ENCODE measurements at regions not wholly inside any gene's neighbourhood (a gene's known extent, or its start where the extent isn't known, plus 50 kb on each side); places are given as distances from the start of the nearest gene placed in this dataset.

- no peak for DNase-seq (ENCODE audit: extremely low spot score, unreplicated experiment)
- Mint-ChIP-seq H3K4me3 (no peak overlapping the region), H3K9me3 (no peaks in the 10 kb centered on the region), H3K4me1 (ENCODE audit: unreplicated experiment) (no peaks in the 10 kb centered on the region), H3K36me3 (no peaks in the 10 kb centered on the region), H3K27me3 (peaks cover 11% of the 10 kb centered on the region), H3K27ac (no peak overlapping the region)
- no peak for TF ChIP-seq CTCF (conservative IDR thresholded peaks at IDR 0.05)
These were observed 257.7 kb upstream of the IRX1 start for GRCh38 chr5:3337812-3338541.

- Mint-ChIP-seq H3K4me3 (no peak overlapping the region), H3K4me1 (ENCODE audit: unreplicated experiment) (no peaks in the 10 kb centered on the region), H3K27me3 (peaks cover 11% of the 10 kb centered on the region), H3K27ac (no peak overlapping the region), H3K36me3 (no peaks in the 10 kb centered on the region), H3K9me3 (no peaks in the 10 kb centered on the region)
- DNase-seq (ENCODE audit: extremely low spot score, unreplicated experiment), result no peak
- TF ChIP-seq CTCF (conservative IDR thresholded peaks at IDR 0.05), result no peak
These were observed 259.0 kb upstream of the IRX1 start for GRCh38 chr5:3336666-3337065.

GRCh38 chr5:3335301-3335700 lies 260.3 kb upstream of the IRX1 start:
- H3K36me3 Mint-ChIP-seq, result no peaks in the 10 kb centered on the region
- H3K27me3 Mint-ChIP-seq, result peaks cover 11% of the 10 kb centered on the region
- no peak overlapping the region for H3K27ac Mint-ChIP-seq
- H3K9me3 Mint-ChIP-seq, result no peaks in the 10 kb centered on the region
- no peak for DNase-seq (ENCODE audit: extremely low spot score, unreplicated experiment)
- TF ChIP-seq CTCF (conservative IDR thresholded peaks at IDR 0.05), result no peak
- H3K4me3 Mint-ChIP-seq, result no peak overlapping the region
- H3K4me1 Mint-ChIP-seq (ENCODE audit: unreplicated experiment), result no peaks in the 10 kb centered on the region

GRCh38 chr5:3333836-3334235 lies 261.8 kb upstream of the IRX1 start:
- Mint-ChIP-seq H3K4me1 (ENCODE audit: unreplicated experiment) (no peaks in the 10 kb centered on the region), H3K9me3 (no peaks in the 10 kb centered on the region), H3K4me3 (no peak overlapping the region), H3K27me3 (peaks cover 4% of the 10 kb centered on the region), H3K27ac (no peak overlapping the region), H3K36me3 (no peaks in the 10 kb centered on the region)
- DNase-seq (ENCODE audit: extremely low spot score, unreplicated experiment), result no peak
- TF ChIP-seq CTCF (conservative IDR thresholded peaks at IDR 0.05), result no peak

- H3K4me1 Mint-ChIP-seq (ENCODE audit: unreplicated experiment), result no peaks in the 10 kb centered on the region
- no peak for DNase-seq (ENCODE audit: extremely low spot score, unreplicated experiment)
- no peak for TF ChIP-seq CTCF (conservative IDR thresholded peaks at IDR 0.05)
These were observed 262.5 kb upstream of the IRX1 start for GRCh38 chr5:3333105-3333504.

More at GRCh38 chr5:3333105-3333504, 262.5 kb upstream of the IRX1 start:
- no peak overlapping the region for H3K4me3 Mint-ChIP-seq
- no peaks in the 10 kb centered on the region for H3K36me3 Mint-ChIP-seq
- no peak overlapping the region for H3K27ac Mint-ChIP-seq
- no peaks in the 10 kb centered on the region for H3K9me3 Mint-ChIP-seq
- peaks cover 3% of the 10 kb centered on the region for H3K27me3 Mint-ChIP-seq

Data from type B pancreatic cell (in vitro differentiated cells).